GM12878 (cell line): ENCODE measurements at regions not wholly inside any gene's neighbourhood (a gene's known extent, or its start where the extent isn't known, plus 50 kb on each side); places are given as distances from the start of the nearest gene placed in this dataset.

Experiments
- ATAC-seq: fragments of 200-7000 bp; cut with Tn5 transposase; 3 replicates; pipeline ENCODE4 v1.9.1; 2020; ENCODE audit warnings: mild to moderate bottlenecking, moderate library complexity
- BruUV-seq: library from RNA; stranded (reverse); fragments of 400-500 nt; replicated peaks from 2 replicates; lab custom pipeline; 2021; lab: Mats Ljungman, UMichigan
- CTCF ChIA-PET: fragments of 300-600 bp; sonication (Branson Sonifier 250); formaldehyde crosslinking; extraction: SDS; loops from one replicate; lab custom pipeline; 2021; ENCODE audit warnings: inconsistent platforms; lab: Yijun Ruan, JAX
- POLR2A ChIA-PET: fragments of 350-600 bp; formaldehyde crosslinking; extraction: SDS; loops from one replicate; lab custom pipeline; 2021; ENCODE audit warnings: inconsistent platforms; lab: Charles Lee
- RAD21 ChIA-PET: fragments of 300-600 bp; sonication (Branson Sonifier 250); formaldehyde crosslinking; loops from one replicate; lab custom pipeline; 2023; ENCODE audit warnings: antibody characterized with exemption; ENCODE audit not compliant: unreplicated experiment; lab: Charles Lee
- SMC1A ChIA-PET: fragments of 300-600 bp; sonication (Branson Sonifier 250); formaldehyde crosslinking; loops from one replicate; lab custom pipeline; 2023; ENCODE audit not compliant: unreplicated experiment, uncharacterized antibody; lab: Charles Lee
- DNase-seq: peaks from one replicate; pipeline ENCODE4 v3.0.0-alpha.2; 2011; ENCODE audit warnings: low read depth, low spot score
- FAIRE-seq: peaks from 3 replicates; lab custom pipeline; 2011; peaks lifted over from hg19 to GRCh38; lab: Jason Lieb, UNC
- H2AFZ ChIP-seq: 2 replicates; pipeline ENCODE4 v1.6.0; 2011; ENCODE audit warnings: low read depth, low read length, control low read depth; ENCODE audit not compliant: control insufficient read depth
- H3K27ac ChIP-seq: 2 replicates; pipeline ENCODE4 v1.5.1; 2011; ENCODE audit warnings: control low read depth; ENCODE audit not compliant: control insufficient read depth, insufficient read depth
- H3K27me3 ChIP-seq, 2 experiments: replicated peaks in 1 of 2; 2 replicates each; pipeline versions ENCODE4 v1.6.0 to v1.6.1; 2011; ENCODE audit warnings: low read length in 1 of 2; ENCODE audit not compliant: control insufficient read depth in 2 of 2, insufficient read depth in 2 of 2
- H3K36me3 ChIP-seq, 2 experiments: 2 replicates each; pipeline ENCODE4 v1.5.1; 2011; ENCODE audit warnings: low read length in 1 of 2; ENCODE audit not compliant: control insufficient read depth in 2 of 2, insufficient read depth in 2 of 2
- H3K4me1 ChIP-seq: 2 replicates; pipeline ENCODE4 v1.6.1; 2011; ENCODE audit warnings: mild to moderate bottlenecking, low read length, moderate library complexity, mixed read lengths; ENCODE audit not compliant: control insufficient read depth, insufficient read depth
- H3K4me2 ChIP-seq: 2 replicates; pipeline ENCODE4 v1.6.0; 2011; ENCODE audit warnings: control low read depth; ENCODE audit not compliant: control insufficient read depth, insufficient read depth
- H3K4me3 ChIP-seq: fragments of 200-600 bp; sonication (generic); 2 replicates; pipeline ENCODE4 v1.5.1; 2016
- H3K79me2 ChIP-seq: 2 replicates; pipeline ENCODE4 v1.6.0; 2011; ENCODE audit warnings: low read length; ENCODE audit not compliant: control insufficient read depth, insufficient read depth
- H3K9ac ChIP-seq: 2 replicates; pipeline ENCODE4 v1.8.0; 2011; ENCODE audit warnings: low read length, control low read depth, mixed read lengths; ENCODE audit not compliant: control insufficient read depth, insufficient read depth
- H3K9me3 ChIP-seq: replicated peaks from 3 replicates; pipeline ENCODE4 v1.5.1; 2011; ENCODE audit warnings: mild to moderate bottlenecking, low read length; ENCODE audit not compliant: control insufficient read depth, insufficient read depth
- H4K20me1 ChIP-seq: 2 replicates; pipeline ENCODE4 v1.6.0; 2011; ENCODE audit not compliant: control insufficient read depth, insufficient read depth
- BACH1 ChIP-seq: fragments of 450-650 bp; IDR thresholded peaks from 2 replicates; pipeline ENCODE4 v1.6.1; 2017; ENCODE audit warnings: mild to moderate bottlenecking, borderline replicate concordance
- CBX5 ChIP-seq: sonication (generic); IDR thresholded peaks from 2 replicates; pipeline ENCODE4 v1.6.1; 2016; ENCODE audit warnings: low read depth, moderate library complexity, mild to moderate bottlenecking, inconsistent platforms
- CEBPB ChIP-seq, 2 experiments: fragments of 150-350 bp in 1 of 2; IDR thresholded peaks; 2 replicates each; pipeline ENCODE4 v1.6.1; 2012 to 2014; ENCODE audit warnings: low read depth in 2 of 2, low read length in 2 of 2, borderline replicate concordance in 1 of 2, inconsistent platforms in 1 of 2
- CHD1 ChIP-seq: IDR thresholded peaks from 2 replicates; pipeline ENCODE4 v1.6.1; 2012; ENCODE audit warnings: low read depth, low read length, improper control_type of control experiment
- CHD2 ChIP-seq: IDR thresholded peaks from 2 replicates; pipeline ENCODE4 v1.6.1; 2011; ENCODE audit warnings: low read depth, low read length, improper control_type of control experiment, borderline replicate concordance
- GABPA ChIP-seq: IDR thresholded peaks from 2 replicates; pipeline ENCODE4 v1.6.1; 2014; ENCODE audit warnings: antibody characterized with exemption, low read depth, mild to moderate bottlenecking, inconsistent platforms
- LARP7 ChIP-seq: fragments of 450-650 bp; IDR thresholded peaks from 2 replicates; pipeline ENCODE4 v1.6.1; 2017; ENCODE audit warnings: mild to moderate bottlenecking
- MYB ChIP-seq: fragments of 150-350 bp; IDR thresholded peaks from 2 replicates; pipeline ENCODE4 v1.6.1; 2014; ENCODE audit warnings: mild to moderate bottlenecking, low read depth, low read length, borderline replicate concordance
- RBBP5 ChIP-seq: fragments of 200-600 bp; sonication (generic); conservative IDR thresholded peaks from 2 replicates; pipeline ENCODE4 v1.6.1; 2016
- RCOR1 ChIP-seq: conservative IDR thresholded peaks from 2 replicates; pipeline ENCODE4 v1.6.1; 2012; ENCODE audit warnings: low read depth, low read length, improper control_type of control experiment
- SIX5 ChIP-seq: IDR thresholded peaks from 2 replicates; pipeline ENCODE4 v1.6.1; 2011; ENCODE audit warnings: mild to moderate bottlenecking, low read depth, low read length, moderate library complexity; ENCODE audit not compliant: severe bottlenecking
- STAT3 ChIP-seq: IDR thresholded peaks from 2 replicates; pipeline ENCODE4 v1.6.1; 2011; ENCODE audit warnings: low read depth, low read length, improper control_type of control experiment
- ZNF622 ChIP-seq: fragments of 450-650 bp; IDR thresholded peaks from 2 replicates; pipeline ENCODE4 v1.6.1; 2017; ENCODE audit warnings: mild to moderate bottlenecking, inconsistent platforms
- WGBS: methylation state at CpG from one replicate; pipeline ENCODE4 v1.1.6; 2016; ENCODE audit warnings: low lambda C conversion rate; ENCODE audit not compliant: insufficient replicate concordance, insufficient coverage; ENCODE audit errors: missing lambda C conversion rate; 5-methylcytosine and 5-hydroxymethylcytosine counted together
- in situ Hi-C: fragments of 300-500 bp; cut with MboI; formaldehyde crosslinking; loops from 9 replicates; pipeline ENCODE4 v1.14.3; 2018; ENCODE audit warnings: mixed read lengths
- intact Hi-C: fragments of 100-400 bp; cut with micrococcal nuclease; formaldehyde crosslinking; loops from one replicate; pipeline ENCODE4 v1.14.2; 2022; ENCODE audit not compliant: unreplicated experiment
- TF ChIP-seq, protein P1 (sequence below): fragments of 450-650 bp; IDR thresholded peaks from 2 replicates; pipeline ENCODE4 v1.6.1; 2017; ENCODE audit warnings: borderline replicate concordance
- TF ChIP-seq, protein P2 (sequence below): fragments of 450-650 bp; formaldehyde crosslinking; IDR thresholded peaks from 2 replicates; pipeline ENCODE4 v1.4.0; 2020; ENCODE audit warnings: mild to moderate bottlenecking, moderate library complexity
- TF ChIP-seq, protein P3 (sequence below): fragments of 450-650 bp; IDR thresholded peaks from 2 replicates; pipeline ENCODE4 v1.6.1; 2017; ENCODE audit warnings: mild to moderate bottlenecking

DNA sequence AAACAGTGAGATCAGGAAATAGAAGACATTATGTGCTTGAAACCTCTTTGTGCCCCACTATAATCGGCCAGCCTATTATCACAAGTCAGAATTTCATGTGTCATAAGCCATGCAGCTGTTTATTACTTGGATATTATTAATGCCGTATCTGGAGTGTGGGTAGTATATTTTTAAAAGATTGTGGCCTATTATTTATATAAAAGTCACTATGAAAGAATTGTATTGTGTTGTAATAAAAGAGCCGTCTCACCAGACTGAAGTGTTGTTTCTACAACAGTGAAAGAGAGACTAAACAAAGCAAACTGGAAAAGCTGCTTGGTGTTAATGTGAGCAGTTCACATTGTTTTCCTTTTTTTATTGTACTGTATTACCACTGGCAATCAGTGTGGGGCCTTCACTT, 449.1 kb downstream of the PSAT1 start:
- no peaks in the 10 kb centered on the region for H3K9me3 ChIP-seq
- no TSS peak for BruUV-seq
- in situ Hi-C loops (no loop called here), intact Hi-C loops (no loop called here)
- no peaks in the 10 kb centered on the region for H4K20me1 ChIP-seq
- H3K27me3 ChIP-seq: no peaks in the 10 kb centered on the region
- no peak overlapping the region for H2AFZ ChIP-seq
- ATAC-seq (no peak), FAIRE-seq (no peak), DNase-seq (no peak)
- H3K36me3 ChIP-seq: no peaks in the 10 kb centered on the region
- ChIA-PET POLR2A (no interaction called here), RAD21 (no interaction called here), CTCF (no interaction called here), SMC1A (no interaction called here)
- no peaks in the 10 kb centered on the region for H3K4me1 ChIP-seq
- WGBS: 48% methylated on average over 3 of the region's 3 CpGs
- H3K4me2 ChIP-seq: no peak overlapping the region
- no peak overlapping the region for H3K9ac ChIP-seq
- H3K79me2 ChIP-seq: no peaks in the 10 kb centered on the region
- H3K27ac ChIP-seq: no peak overlapping the region
- TF ChIP-seq SIX5: no peak
- no peak for TF ChIP-seq CBX5
- TF ChIP-seq, protein P1, sequence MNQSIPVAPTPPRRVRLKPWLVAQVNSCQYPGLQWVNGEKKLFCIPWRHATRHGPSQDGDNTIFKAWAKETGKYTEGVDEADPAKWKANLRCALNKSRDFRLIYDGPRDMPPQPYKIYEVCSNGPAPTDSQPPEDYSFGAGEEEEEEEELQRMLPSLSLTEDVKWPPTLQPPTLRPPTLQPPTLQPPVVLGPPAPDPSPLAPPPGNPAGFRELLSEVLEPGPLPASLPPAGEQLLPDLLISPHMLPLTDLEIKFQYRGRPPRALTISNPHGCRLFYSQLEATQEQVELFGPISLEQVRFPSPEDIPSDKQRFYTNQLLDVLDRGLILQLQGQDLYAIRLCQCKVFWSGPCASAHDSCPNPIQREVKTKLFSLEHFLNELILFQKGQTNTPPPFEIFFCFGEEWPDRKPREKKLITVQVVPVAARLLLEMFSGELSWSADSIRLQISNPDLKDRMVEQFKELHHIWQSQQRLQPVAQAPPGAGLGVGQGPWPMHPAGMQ: no peak
- no peak for TF ChIP-seq CHD2
- TF ChIP-seq CHD1: no peak
- TF ChIP-seq, protein P2, sequence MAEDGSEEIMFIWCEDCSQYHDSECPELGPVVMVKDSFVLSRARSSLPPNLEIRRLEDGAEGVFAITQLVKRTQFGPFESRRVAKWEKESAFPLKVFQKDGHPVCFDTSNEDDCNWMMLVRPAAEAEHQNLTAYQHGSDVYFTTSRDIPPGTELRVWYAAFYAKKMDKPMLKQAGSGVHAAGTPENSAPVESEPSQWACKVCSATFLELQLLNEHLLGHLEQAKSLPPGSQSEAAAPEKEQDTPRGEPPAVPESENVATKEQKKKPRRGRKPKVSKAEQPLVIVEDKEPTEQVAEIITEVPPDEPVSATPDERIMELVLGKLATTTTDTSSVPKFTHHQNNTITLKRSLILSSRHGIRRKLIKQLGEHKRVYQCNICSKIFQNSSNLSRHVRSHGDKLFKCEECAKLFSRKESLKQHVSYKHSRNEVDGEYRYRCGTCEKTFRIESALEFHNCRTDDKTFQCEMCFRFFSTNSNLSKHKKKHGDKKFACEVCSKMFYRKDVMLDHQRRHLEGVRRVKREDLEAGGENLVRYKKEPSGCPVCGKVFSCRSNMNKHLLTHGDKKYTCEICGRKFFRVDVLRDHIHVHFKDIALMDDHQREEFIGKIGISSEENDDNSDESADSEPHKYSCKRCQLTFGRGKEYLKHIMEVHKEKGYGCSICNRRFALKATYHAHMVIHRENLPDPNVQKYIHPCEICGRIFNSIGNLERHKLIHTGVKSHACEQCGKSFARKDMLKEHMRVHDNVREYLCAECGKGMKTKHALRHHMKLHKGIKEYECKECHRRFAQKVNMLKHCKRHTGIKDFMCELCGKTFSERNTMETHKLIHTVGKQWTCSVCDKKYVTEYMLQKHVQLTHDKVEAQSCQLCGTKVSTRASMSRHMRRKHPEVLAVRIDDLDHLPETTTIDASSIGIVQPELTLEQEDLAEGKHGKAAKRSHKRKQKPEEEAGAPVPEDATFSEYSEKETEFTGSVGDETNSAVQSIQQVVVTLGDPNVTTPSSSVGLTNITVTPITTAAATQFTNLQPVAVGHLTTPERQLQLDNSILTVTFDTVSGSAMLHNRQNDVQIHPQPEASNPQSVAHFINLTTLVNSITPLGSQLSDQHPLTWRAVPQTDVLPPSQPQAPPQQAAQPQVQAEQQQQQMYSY: no peak
- TF ChIP-seq LARP7: no peak
- no peak for TF ChIP-seq GABPA
- TF ChIP-seq STAT3: no peak
- TF ChIP-seq, protein P3, sequence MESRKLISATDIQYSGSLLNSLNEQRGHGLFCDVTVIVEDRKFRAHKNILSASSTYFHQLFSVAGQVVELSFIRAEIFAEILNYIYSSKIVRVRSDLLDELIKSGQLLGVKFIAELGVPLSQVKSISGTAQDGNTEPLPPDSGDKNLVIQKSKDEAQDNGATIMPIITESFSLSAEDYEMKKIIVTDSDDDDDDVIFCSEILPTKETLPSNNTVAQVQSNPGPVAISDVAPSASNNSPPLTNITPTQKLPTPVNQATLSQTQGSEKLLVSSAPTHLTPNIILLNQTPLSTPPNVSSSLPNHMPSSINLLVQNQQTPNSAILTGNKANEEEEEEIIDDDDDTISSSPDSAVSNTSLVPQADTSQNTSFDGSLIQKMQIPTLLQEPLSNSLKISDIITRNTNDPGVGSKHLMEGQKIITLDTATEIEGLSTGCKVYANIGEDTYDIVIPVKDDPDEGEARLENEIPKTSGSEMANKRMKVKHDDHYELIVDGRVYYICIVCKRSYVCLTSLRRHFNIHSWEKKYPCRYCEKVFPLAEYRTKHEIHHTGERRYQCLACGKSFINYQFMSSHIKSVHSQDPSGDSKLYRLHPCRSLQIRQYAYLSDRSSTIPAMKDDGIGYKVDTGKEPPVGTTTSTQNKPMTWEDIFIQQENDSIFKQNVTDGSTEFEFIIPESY: no peak
- no peak for TF ChIP-seq RBBP5
- TF ChIP-seq RCOR1: no peak
- no peak for TF ChIP-seq ZNF622
- no peak for TF ChIP-seq MYB
- no peak for TF ChIP-seq BACH1
- no peak for TF ChIP-seq CEBPB (IDR thresholded peaks at IDR 0.05; ENCODE audit: borderline replicate concordance in 1 of 2, low read depth in 2 of 2, low read length in 2 of 2)
- no peak overlapping the region for H3K4me3 ChIP-seq
